ENCODE measurements at regions not wholly inside any gene's neighbourhood (a gene's known extent, or its start where the extent isn't known, plus 50 kb on each side); places are given as distances from the start of the nearest gene placed in this dataset.

DNA sequence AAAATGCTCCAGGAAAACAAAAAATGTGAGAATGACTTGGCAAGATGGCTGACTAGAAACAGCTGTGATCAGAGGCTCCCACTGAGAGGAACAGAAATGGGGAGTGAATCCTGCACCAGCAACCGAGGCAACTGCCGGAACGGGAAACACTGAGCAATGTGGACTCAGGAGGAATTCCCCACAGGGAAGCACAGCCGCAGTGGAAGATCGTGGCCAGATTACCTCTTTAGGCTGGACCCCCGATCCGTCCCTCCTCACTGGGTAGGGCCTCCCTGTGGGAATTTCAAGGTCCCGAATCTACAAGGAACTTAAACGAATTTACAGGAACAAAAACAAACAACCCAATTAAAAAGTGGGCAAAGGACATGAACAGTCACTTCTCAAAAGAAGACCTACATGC lies 385.2 kb upstream of the MCTP2 start:
- no peaks in the 10 kb centered on the region for H3K27me3 ChIP-seq (ENCODE audit: insufficient read depth, low read length)
- ChIA-PET POLR2A (no interaction called here), RAD21 (ENCODE audit: low non-redundant PET in 1 of 2, low total read pairs in 2 of 2, uncharacterized antibody in 2 of 2, unreplicated experiment in 2 of 2) (no interaction called here), CTCF (no interaction called here)
- DNase-seq (ENCODE audit: low read depth, low spot score): no peak
- no peak overlapping the region for H3K4me2 ChIP-seq (ENCODE audit: low read length)
- H3K79me2 ChIP-seq (ENCODE audit: insufficient read depth, low read length): no peaks in the 10 kb centered on the region
- no peak overlapping the region for H3K9ac ChIP-seq (ENCODE audit: low read length)
- no peak for ATAC-seq
- H3K9me3 ChIP-seq (ENCODE audit: control insufficient read depth in 1 of 2, insufficient read depth in 1 of 2, low read depth in 1 of 2, low read length in 2 of 2): 0 out of 4 replicates have a peak, but pooled peaks cover 0 to 3% of the 10 kb centered on the region in 2 experiments
- no peak for TF ChIP-seq EZH2 (IDR thresholded peaks at IDR 0.05)
- no peak for TF ChIP-seq ZFX (IDR thresholded peaks at IDR 0.05)
- TF ChIP-seq, protein P1, sequence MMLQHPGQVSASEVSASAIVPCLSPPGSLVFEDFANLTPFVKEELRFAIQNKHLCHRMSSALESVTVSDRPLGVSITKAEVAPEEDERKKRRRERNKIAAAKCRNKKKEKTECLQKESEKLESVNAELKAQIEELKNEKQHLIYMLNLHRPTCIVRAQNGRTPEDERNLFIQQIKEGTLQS (IDR thresholded peaks at IDR 0.05): no peak
- TF ChIP-seq, protein P2, sequence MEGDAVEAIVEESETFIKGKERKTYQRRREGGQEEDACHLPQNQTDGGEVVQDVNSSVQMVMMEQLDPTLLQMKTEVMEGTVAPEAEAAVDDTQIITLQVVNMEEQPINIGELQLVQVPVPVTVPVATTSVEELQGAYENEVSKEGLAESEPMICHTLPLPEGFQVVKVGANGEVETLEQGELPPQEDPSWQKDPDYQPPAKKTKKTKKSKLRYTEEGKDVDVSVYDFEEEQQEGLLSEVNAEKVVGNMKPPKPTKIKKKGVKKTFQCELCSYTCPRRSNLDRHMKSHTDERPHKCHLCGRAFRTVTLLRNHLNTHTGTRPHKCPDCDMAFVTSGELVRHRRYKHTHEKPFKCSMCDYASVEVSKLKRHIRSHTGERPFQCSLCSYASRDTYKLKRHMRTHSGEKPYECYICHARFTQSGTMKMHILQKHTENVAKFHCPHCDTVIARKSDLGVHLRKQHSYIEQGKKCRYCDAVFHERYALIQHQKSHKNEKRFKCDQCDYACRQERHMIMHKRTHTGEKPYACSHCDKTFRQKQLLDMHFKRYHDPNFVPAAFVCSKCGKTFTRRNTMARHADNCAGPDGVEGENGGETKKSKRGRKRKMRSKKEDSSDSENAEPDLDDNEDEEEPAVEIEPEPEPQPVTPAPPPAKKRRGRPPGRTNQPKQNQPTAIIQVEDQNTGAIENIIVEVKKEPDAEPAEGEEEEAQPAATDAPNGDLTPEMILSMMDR (IDR thresholded peaks at IDR 0.05 in 2 of 3, conservative IDR thresholded peaks at IDR 0.05 in 1 of 3; ENCODE audit: borderline replicate concordance in 1 of 3, insufficient read depth in 1 of 3, low read depth in 2 of 3, low read length in 2 of 3): no peak
- TF ChIP-seq SRF (IDR thresholded peaks at IDR 0.05; ENCODE audit: low read depth): no peak
- TF ChIP-seq, protein P3, sequence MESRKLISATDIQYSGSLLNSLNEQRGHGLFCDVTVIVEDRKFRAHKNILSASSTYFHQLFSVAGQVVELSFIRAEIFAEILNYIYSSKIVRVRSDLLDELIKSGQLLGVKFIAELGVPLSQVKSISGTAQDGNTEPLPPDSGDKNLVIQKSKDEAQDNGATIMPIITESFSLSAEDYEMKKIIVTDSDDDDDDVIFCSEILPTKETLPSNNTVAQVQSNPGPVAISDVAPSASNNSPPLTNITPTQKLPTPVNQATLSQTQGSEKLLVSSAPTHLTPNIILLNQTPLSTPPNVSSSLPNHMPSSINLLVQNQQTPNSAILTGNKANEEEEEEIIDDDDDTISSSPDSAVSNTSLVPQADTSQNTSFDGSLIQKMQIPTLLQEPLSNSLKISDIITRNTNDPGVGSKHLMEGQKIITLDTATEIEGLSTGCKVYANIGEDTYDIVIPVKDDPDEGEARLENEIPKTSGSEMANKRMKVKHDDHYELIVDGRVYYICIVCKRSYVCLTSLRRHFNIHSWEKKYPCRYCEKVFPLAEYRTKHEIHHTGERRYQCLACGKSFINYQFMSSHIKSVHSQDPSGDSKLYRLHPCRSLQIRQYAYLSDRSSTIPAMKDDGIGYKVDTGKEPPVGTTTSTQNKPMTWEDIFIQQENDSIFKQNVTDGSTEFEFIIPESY (IDR thresholded peaks at IDR 0.05; ENCODE audit: extremely low read depth, insufficient replicate concordance, low read length): no peak
- no peak for TF ChIP-seq ELF1 (IDR thresholded peaks at IDR 0.05; ENCODE audit: borderline replicate concordance, low read depth)
- no peak for TF ChIP-seq YY1 (IDR thresholded peaks at IDR 0.05; ENCODE audit: extremely low read depth, insufficient replicate concordance, low read depth, low read length)
- TF ChIP-seq POLR2AphosphoS5 (IDR thresholded peaks at IDR 0.05; ENCODE audit: low read depth, low read length): no peak
- H3K4me1 ChIP-seq (ENCODE audit: control insufficient read depth in 1 of 2, insufficient read depth in 2 of 2, low read length in 2 of 2): no peaks in the 10 kb centered on the region
- H4K20me1 ChIP-seq (ENCODE audit: insufficient read depth): no peaks in the 10 kb centered on the region
- H3K9me2 ChIP-seq (ENCODE audit: insufficient read depth): no peaks in the 10 kb centered on the region
- no peak overlapping the region for H3K27ac ChIP-seq (ENCODE audit: low read depth, low read length)
- no peaks in the 10 kb centered on the region for H3K36me3 ChIP-seq (ENCODE audit: control insufficient read depth in 1 of 2, insufficient read depth in 2 of 2, low read length in 2 of 2)
- intact Hi-C loops (cut with micrococcal nuclease): no loop called here
- no TSS peak for BruUV-seq (replicated peaks)
- H3K4me3 ChIP-seq (replicated peaks in 1 of 2; ENCODE audit: low read depth in 1 of 2, low read length in 2 of 2): no peak overlapping the region
- H2AFZ ChIP-seq (ENCODE audit: low read depth, low read length, poor library complexity, severe bottlenecking): no peak overlapping the region
